GM20431 (cell line): ENCODE measurements at regions not wholly inside any gene's neighbourhood (a gene's known extent, or its start where the extent isn't known, plus 50 kb on each side); places are given as distances from the start of the nearest gene placed in this dataset.

Experiments used
- in situ Hi-C: fragments of 300-500 bp; cut with MseI, MboI; formaldehyde crosslinking; loops from one replicate; pipeline ENCODE4 v1.15.0; 2020; ENCODE audit warnings: low sequenced_read_pairs; ENCODE audit not compliant: unreplicated experiment

DNA sequence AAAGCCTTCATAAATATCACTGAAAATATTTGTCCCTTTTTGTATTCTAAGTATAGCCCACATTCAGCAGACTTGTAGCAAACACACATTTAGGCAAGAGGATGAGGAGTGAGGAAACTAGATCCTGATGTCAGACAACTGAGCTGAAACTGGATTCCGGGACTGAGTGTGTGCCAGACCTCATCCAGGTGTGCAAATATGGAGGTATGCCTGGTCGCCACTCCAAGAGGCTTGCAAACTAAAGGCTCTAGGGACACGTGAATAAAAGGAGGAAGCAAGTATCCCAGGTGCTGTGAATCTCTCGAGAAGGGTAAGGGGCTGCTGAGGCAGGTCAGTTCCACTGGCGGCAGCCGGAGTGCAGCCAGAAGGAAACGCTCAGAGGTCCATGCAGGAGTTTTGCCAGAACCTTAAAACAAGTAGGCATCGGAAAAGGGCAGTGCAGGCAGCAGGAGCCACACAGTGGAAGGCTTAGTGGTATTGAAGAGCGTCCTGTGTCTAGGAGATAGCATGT is 77.4 kb upstream of the ALDH1B1 start:
- in situ Hi-C loops: no loop called here

DNA sequence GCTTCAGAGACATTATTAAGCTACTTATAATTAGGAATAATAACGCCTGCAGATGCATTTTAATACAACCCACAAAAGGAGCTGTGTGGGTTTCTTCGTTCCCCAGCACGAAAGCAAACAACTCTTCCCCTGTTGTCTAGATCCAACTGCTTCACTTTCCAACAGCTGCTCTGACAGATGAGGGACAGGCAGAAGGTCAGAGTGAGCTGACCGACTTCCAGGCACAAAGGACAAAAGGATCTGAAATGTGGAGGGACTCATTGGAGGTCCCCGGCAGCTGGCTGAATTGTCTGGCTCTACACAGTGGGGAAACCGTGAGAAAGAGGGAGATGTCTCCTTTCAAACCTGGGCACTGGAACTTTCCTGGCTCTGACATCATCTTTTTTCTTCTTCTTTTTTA is 79.1 kb upstream of the ALDH1B1 start:
- in situ Hi-C loops: no loop called here

DNA sequence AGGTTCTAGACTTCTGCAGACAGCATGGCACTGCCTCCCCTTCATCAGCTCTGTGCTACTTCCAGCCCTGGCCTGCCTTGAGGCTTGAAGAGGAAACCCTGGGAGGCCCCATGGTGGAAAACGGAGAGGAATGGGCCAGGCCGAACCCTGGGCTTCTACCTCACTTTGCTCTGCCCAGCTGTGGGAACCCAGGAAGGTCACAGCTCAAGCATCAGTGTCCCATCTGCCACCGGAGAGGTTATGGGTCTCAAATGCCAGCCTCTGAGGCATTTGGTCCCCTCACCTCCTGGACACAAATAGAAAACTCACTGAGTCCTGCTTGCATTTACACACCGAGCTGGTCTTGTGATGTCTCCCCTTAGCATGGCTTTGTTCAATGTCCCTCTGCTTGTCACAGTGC is 80.1 kb upstream of the ALDH1B1 start:
- in situ Hi-C loops: no loop called here

DNA sequence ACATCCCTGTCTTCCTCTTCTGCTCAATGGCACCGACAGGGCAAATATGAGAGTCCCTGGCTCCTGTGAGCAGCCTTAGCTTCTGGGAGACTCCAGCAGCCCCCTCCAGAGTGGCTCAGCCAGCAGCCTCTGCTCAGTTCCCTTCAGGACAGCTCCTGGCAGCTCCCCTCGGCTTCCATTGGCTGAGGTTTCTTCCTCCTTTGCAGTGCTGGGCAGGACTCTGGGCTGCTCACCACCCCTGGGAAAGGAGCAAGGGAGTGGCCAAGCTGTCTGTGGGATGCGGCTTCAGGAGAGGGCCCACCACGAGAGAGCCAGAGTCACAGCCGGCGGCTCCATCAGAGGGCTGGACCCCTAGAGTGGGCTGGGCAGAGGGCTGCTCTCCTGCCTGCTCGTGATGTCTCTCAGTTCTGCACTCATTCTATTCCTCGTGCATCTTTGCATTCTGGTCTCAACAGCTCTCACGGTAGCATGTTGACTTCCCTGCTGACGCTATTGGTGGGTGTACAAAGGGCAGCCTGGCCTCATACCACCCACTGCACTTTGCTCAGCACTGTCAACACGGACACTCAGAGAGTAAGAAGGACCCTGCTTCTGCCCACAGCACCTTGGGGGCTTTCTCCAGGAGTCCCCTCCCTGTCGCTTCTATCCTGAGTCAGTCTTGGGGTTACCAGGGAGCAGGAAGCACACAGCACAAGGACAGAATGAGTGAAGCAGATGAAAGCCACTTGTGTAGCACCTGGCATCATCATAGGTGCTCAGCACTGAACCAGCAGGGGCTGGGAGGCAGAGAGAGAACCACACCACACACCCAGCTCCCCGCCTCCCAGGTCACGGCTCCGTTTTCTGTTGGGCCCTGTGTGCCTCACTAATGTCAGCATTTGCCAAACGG is 80.9 kb upstream of the ALDH1B1 start:
- in situ Hi-C loops: no loop called here

DNA sequence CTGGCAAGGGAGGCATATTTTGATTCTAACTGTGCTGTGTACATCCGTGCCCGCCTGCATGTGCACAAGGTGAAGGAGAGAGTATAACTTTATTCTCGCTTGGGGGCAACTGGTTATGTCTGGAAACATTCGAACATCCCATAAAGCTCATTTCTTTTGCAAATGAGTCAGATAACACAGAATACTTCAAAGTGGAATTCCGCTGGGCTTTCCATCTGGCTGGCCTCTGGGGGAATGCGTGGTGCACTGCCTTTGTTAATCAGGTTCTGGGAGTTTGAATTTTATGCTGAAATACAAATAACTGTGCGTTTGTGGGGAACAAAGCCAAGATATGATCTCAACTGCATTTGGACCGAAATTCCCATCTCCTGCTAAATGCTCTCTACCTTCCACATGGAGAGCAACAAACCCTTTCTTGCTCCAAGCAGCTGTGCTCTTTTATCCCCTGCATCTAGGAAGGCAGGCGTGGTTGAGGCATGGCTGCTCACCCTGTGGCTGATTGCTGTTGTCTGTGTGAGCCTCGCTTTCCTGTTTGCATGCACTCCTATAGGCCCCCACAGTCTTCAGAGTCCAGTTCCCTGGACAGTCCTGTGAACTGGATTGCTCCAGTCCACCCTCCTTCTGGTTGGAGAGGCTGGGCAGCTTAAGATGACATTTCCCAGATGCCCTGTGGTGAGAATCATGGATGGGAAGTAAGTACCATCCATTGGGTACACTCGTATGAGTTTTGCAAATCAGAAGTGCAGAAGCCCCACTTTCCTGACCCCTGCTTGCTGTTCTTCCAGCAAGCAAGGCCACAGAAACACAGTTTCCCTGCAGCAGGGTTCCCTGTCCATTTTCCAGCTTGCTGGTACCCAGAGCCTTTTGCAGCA is 82.9 kb upstream of the ALDH1B1 start:
- in situ Hi-C loops: no loop called here

DNA sequence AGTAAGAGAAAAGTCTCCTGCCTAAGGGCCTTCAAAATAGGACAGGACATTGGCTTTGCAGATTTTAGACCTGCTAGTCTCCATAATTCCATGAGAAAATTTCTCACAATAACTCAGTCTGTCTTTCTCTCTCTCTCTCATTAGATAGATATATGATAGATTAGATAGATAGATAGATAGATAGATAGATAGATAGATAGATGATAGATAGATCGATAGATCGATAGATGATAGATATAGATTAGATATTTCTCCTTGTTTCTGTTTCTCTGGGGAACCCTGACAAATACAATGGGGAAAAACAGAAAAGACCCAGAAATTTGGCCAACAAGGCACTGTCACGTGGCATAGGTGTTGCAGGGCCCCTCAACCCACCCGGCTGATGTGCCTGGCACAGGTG is 84.4 kb upstream of the ALDH1B1 start:
- in situ Hi-C loops: no loop called here

DNA sequence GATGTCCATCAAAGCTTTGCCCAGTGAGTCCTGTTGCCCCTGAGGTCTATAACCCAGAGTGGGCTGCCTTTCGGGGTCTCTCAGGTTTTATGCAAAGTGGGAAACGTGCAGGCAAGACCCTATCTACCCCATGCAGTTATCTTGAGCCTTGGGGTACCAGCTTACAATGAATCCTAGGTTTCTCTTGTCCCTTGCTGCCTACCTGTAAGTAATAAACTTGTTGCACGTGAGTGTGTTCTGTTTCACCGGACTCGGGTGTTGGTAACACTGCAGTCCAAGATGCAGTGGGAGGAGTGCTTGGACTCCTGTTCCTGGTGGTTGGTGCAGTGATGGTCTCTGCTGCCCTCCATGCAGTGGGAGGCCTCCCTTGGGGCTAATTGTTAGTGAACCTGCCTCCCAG is 85.6 kb upstream of the ALDH1B1 start:
- in situ Hi-C loops: no loop called here

DNA sequence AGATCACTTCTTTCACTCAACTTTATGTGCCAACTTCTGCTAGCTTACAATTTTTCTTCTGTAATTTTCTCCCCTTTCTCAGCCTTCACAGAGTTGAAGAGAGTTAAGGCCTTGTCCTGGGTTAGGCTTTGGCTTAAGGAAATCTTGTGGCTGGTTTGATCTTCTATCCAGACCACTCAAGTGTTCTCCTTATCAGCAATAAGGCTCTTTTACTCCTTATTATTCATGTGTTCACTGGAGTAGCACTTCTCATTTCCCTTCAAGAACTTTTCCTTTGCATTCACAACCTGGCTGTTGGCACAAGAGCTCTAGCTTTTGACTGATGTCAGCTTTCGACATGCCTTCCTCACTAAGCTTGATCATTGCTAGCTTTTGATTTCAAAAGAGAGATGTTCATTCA is 86.9 kb upstream of the ALDH1B1 start:
- in situ Hi-C loops: no loop called here

DNA sequence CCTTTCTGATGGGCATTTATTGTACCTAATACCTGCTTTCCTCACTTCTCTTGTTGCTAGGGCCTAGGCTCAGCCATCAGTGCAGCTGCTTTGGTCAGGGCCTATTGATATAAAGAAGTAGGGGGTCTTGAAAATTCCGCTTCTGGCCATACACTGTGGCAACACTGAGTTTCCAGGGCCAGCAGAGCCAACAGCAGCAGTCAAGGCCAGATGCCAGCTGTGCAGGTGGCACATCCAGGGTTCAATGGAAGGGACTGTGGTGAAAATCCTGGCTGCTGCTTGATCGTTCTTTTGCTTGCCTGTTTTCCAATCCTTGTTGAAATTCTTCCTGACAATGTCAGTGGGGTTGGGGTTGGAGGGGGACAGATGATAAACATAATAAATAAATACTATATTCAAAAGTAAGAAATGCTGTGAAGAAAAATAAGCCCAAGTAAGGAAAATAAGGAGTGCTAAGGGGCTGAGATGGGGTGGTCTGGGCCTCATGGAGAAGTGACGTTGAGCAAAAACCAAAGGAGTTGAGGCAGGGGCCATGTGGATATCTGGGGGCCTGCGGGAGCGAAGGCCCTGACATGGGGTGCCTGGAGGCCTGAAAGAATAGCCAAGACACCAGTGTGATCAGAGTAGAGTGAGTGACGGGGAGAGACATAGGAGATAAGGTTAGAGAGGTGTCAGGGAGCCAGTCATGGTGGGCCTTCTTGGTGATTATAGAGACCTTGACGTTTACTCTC is 91.0 kb upstream of the ALDH1B1 start:
- in situ Hi-C loops: no loop called here

DNA sequence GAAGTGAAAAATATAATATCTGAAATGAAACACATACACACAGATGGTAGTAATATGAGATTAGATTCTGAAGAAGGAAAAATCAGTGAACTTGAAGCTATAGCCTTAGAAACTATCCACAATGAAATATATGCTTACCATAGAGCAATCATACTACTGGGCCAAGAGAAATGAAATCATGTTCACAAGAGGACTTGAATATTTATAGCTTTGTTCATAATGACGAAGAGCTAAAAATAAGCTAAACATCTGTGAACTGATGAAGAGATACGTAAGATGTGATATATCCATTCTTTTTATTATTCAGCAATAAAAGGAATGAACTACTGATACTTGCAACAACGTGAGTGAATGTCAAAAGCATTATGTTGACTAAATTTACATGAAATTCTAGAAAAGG is 92.6 kb upstream of the ALDH1B1 start:
- in situ Hi-C loops: loop anchor here (25.0 kb wide), 1 partner anchor 113 kb away; no protein-coding TSS in a partner anchor

DNA sequence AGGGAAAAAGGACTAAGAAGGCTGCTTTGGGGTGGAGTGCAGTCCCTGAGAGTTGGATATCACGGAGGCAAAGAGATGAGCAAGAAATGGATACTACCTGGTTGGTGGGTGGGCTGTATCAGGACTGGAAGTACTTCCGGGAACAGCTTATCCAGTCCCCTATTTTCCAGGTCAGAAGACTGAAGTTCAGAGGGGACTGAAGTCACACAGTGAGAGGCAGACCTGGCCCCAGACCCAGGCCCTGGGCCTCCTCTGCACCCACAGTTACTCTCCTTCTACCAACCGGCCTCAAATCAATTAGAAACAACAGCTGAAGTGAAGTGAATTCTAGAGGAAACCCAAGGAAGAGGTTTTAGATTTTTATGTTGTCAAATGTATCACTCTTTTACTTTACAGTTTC is 93.6 kb upstream of the ALDH1B1 start:
- in situ Hi-C loops: loop anchor here (25.0 kb wide), 1 partner anchor 112 kb away; no protein-coding TSS in a partner anchor

DNA sequence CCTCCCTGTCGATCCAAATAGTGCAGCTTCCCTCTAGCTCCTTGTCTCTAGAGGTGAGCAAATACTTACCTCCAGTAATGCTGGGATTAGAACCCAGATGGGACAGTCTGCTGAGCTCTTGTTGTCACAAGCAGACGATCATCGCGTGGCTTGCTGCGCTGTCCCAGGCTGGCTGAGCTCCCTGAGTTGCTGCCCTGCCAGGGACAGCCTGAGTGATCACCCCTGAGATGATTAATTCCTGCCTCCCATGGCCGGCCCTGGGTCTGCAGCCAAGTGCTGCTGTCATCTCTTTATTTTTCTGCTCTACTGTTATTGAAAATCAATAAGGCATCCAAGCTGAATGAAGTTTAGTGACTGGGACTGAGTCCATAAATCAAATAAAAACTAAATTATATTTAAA is 94.0 kb upstream of the ALDH1B1 start:
- in situ Hi-C loops: loop anchor here (25.0 kb wide), 1 partner anchor 111 kb away; no protein-coding TSS in a partner anchor

DNA sequence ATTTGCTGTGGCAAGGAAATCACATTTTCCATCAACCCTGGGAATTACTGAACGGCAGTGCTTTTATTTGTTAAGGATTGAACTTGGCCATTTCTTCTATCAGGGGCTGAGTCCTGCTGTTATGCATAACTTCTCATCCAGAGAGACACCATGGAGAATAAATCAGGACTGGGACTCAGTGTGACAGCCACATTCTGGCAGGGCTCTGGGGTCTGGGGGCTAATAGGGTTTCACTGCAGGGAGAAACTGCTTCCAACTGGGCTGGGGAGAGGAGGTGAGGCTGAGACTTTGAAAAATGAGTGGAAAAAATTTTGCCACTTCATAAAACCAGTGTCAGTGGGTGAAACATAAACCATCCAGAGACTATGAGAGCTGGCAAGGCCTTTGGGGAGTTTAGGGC is 95.7 kb upstream of the ALDH1B1 start:
- in situ Hi-C loops: loop anchor here (25.0 kb wide), 1 partner anchor 110 kb away; no protein-coding TSS in a partner anchor

DNA sequence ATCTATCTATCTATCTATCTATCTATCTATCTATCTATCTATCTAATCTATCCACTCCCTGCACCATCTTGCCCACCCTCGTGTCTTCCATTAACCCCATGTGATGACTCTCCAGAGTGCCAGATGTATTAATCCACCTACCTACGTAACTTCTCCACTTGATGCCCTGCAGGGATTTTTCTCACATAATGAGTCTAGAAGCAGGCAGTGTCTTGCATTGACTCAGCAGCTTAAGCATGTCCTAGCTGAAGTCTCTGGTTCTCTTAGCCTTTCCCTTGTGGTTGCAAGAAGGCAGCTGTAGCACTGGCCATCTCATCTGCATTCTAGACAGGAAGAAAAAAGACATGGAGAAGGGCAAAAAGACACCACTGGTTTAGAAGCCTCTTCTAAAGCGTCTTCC is 96.7 kb upstream of the ALDH1B1 start:
- in situ Hi-C loops: loop anchor here (25.0 kb wide), 1 partner anchor 108 kb away; no protein-coding TSS in a partner anchor

DNA sequence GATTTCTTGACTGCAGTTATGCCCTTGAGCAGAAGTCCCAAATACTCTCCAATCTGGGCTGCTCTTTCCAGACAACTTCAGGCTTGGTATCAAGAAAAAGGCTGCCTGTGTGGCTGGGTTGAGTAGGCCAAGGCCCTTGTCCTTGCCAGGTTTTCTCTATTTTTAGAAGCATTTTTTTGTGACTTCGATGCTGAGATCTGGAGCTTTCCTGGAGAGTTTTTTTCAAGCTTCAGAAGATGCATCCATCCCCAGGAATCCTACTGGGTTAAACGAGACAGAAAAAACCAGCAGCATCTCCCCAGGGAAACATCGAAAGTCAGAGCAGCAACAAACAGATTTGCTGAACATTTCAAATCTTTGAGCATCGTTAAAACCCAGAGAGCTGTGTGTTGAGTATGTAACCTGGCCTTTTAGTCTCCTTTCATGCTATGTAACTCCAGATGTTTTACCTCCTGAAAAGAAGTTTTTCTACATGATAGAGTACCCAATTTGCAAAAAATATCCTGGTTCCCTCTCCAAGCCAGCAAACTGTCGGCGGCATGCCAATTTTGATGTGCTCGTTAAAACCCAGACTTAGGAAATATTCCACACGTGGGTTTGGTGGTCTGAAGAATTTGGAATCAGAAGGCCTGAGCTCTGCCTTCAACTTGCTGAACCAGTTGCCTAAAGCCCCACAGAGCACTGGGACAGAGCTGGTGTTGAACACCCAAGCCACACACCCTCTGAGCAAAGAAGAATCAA is 98.1 kb upstream of the ALDH1B1 start:
- in situ Hi-C loops: loop anchor here (25.0 kb wide), 1 partner anchor 107 kb away; no protein-coding TSS in a partner anchor

DNA sequence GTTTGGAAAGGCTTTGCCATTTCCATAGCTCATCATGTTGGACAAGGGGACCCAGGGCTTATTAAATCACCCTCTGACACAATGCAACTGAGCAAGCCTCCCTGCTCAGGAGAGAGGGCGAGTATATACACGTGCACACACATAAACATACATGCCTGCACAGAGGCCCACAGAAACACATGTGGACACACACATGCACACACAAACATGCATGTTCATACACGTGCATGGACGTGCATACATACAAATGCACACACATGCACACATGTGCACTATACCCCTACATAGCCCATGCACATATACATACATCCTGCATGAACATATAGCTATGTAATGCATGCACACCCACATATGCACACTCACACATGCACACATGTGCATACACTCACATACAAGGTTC is 99.5 kb upstream of the ALDH1B1 start:
- in situ Hi-C loops: loop anchor here (25.0 kb wide), 1 partner anchor 106 kb away; no protein-coding TSS in a partner anchor

DNA sequence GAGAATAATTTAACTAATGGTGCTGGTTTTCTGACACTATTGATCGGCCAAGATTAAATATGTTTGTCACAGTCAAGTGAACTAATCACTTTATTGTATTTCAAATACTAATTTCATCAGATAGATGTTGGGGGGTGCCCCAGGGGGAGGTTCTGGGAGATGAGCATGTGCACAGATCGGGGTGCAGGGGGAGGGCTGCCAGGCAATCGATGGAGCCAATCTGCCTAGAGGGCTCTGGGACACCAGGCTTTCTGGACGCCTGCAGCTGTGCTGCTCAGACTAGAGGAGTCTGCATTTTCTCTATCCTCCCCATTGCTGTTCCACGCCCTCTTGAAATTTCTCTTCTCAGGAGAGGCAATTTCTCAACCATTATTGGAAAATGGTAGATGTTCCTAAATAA is 100.0 kb upstream of the ALDH1B1 start:
- in situ Hi-C loops: loop anchor here (25.0 kb wide), 1 partner anchor 105 kb away; no protein-coding TSS in a partner anchor

DNA sequence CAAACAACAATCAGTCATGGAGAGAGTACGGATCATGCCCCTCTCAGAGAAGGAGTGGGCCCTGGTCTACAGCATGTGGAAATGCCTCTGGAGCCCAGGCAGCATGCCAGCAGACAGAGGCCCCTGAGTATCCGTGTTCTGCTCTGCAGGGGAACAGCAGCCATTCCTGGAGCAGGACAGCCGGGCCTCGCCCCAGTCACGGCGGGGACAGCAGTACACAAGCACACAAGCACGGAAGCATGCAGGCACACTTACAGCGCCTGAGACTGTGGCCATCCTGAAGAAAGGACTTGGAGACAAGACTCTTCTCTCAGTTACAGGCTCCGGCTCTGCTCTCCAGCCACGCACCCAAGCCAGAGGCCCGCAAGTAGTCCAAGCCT is 102.6 kb upstream of the ALDH1B1 start:
- in situ Hi-C loops: loop anchor here (10.0 to 25.0 kb wide), 2 partner anchors 55 to 103 kb away; no protein-coding TSS in a partner anchor
